ENCODE measurements at regions not wholly inside any gene's neighbourhood (a gene's known extent, or its start where the extent isn't known, plus 50 kb on each side); places are given as distances from the start of the nearest gene placed in this dataset.

DNA sequence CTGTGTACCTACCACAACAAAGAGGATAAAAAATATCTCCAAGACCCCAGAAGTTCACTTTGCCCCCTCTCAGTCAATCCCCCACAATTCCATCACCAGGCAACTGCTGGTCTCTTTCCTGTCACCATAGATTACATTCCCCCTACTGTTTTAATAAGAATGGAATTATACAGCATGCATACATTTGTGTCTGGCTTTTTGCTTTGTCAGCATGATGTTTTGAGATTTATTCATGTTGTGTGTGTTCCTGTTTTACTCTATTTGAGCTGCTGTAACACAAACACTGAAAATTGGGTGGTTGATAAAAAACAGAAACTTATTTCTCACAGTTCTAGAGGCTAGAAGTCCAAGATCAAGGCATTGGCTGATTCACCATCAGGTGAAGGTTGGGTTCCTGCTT is 214.5 kb upstream of the IGFBP3 start:
- intact Hi-C loops (cut with DNase I), result no loop called here
- TF ChIP-seq POLR2A (IDR thresholded peaks at IDR 0.05), result no peak
- Histone ChIP-seq H3K36me3 (replicated peaks in 1 of 2) (no peaks in the 10 kb centered on the region), H3K9me3 (replicated peaks in 1 of 3) (no peaks in the 10 kb centered on the region), H3K27me3 (no peaks in the 10 kb centered on the region), H3K27ac (no peak overlapping the region), H3K4me1 (replicated peaks in 1 of 2) (no peaks in the 10 kb centered on the region), H3K4me3 (no peak overlapping the region)
- DNase-seq, result no peak

DNA sequence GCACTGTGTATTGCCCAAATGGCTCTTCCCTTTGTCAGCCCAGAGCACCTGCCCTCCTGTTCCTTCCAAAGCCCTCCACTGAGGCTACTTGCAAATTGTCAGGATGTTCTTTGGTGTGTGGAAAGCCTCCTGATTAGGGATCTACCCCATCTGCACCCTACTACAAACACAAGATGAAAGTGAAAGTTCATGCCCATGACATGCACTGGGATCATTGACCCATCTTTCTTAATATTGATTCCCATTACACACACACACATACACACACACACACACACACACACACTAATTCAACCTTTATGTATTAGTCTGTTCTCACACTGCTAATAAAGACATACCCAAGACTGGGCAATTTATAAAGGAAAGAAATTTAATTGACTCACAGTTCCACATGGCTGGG is 213.7 kb upstream of the IGFBP3 start:
- H3K27me3 ChIP-seq, result no peaks in the 10 kb centered on the region
- DNase-seq, result no peak
- no peak overlapping the region for H3K27ac ChIP-seq
- no peak overlapping the region for H3K4me3 ChIP-seq
- H3K36me3 ChIP-seq (replicated peaks in 1 of 2), result no peaks in the 10 kb centered on the region
- TF ChIP-seq, protein P1, sequence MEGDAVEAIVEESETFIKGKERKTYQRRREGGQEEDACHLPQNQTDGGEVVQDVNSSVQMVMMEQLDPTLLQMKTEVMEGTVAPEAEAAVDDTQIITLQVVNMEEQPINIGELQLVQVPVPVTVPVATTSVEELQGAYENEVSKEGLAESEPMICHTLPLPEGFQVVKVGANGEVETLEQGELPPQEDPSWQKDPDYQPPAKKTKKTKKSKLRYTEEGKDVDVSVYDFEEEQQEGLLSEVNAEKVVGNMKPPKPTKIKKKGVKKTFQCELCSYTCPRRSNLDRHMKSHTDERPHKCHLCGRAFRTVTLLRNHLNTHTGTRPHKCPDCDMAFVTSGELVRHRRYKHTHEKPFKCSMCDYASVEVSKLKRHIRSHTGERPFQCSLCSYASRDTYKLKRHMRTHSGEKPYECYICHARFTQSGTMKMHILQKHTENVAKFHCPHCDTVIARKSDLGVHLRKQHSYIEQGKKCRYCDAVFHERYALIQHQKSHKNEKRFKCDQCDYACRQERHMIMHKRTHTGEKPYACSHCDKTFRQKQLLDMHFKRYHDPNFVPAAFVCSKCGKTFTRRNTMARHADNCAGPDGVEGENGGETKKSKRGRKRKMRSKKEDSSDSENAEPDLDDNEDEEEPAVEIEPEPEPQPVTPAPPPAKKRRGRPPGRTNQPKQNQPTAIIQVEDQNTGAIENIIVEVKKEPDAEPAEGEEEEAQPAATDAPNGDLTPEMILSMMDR (IDR thresholded peaks at IDR 0.05), result no peak
- TF ChIP-seq POLR2A (IDR thresholded peaks at IDR 0.05), result no peak
- no peaks in the 10 kb centered on the region for H3K4me1 ChIP-seq (replicated peaks in 1 of 2)
- no peaks in the 10 kb centered on the region for H3K9me3 ChIP-seq (replicated peaks in 1 of 3)
- intact Hi-C loops (cut with DNase I), result no loop called here

DNA sequence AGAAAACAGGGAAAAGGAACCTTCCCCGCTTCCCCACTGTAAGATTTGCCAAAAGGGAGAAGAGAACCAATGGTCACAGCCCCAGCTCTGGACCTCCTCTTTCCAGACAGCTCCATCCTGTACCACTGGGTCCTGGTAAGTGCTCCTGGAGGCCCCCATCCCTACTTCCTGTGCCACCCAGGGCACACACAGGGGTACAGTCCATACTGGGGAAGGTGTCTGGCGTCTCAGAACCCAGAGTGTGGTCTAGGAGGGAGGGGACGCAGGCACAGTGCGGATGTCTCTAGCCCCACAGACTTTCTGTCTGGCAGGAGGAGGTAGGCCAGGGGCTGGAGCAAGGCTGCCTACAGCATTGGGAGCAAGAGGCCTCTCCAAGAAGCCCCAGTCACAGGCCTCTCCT is 213.3 kb upstream of the IGFBP3 start:
- intact Hi-C loops (cut with DNase I), result no loop called here
- Histone ChIP-seq H3K27me3 (no peaks in the 10 kb centered on the region), H3K4me3 (no peak overlapping the region), H3K4me1 (replicated peaks in 1 of 2) (no peaks in the 10 kb centered on the region), H3K36me3 (replicated peaks in 1 of 2) (no peaks in the 10 kb centered on the region), H3K9me3 (replicated peaks in 1 of 3) (no peaks in the 10 kb centered on the region), H3K27ac (no peak overlapping the region)
- TF ChIP-seq, protein P1 (IDR thresholded peaks at IDR 0.05), result no peak
- TF ChIP-seq POLR2A (IDR thresholded peaks at IDR 0.05), result no peak
- 68 to 97% (median 94%) methylated on average over 3 to 4 of the region's 4 CpGs for WGBS, 4 donors
- DNase-seq, result no peak

DNA sequence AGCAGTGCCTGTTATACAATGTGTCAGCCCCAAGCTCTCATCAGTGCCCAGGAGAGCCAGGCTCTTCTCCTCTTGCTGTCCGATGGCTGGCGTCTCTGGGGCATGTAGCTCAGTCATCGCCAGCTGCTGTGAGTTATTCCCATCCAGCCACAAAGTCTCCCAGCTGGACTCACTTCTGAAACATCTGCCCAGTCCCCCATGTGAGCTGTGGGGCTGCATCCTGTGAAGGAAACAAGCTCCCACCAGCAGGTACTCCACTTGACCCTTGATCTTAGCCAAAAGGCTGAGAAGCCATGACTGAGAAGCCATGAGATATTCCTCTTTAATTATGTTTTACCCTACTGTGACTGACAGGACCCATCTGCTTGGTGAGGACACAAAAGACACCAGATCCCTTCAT is 212.7 kb upstream of the IGFBP3 start:
- TF ChIP-seq, protein P1 (IDR thresholded peaks at IDR 0.05), result no peak
- TF ChIP-seq POLR2A (IDR thresholded peaks at IDR 0.05), result no peak
- H3K4me1 ChIP-seq (replicated peaks in 1 of 2), result no peaks in the 10 kb centered on the region
- DNase-seq, result no peak
- WGBS, 4 donors, result 86 to 96% (median 96%) methylated on average over 3 of the region's 3 CpGs
- no peak overlapping the region for H3K4me3 ChIP-seq
- H3K27me3 ChIP-seq, result no peaks in the 10 kb centered on the region
- intact Hi-C loops (cut with DNase I), result no loop called here
- H3K36me3 ChIP-seq (replicated peaks in 1 of 2), result no peaks in the 10 kb centered on the region
- H3K9me3 ChIP-seq (replicated peaks in 1 of 3), result no peaks in the 10 kb centered on the region
- H3K27ac ChIP-seq, result no peak overlapping the region

DNA sequence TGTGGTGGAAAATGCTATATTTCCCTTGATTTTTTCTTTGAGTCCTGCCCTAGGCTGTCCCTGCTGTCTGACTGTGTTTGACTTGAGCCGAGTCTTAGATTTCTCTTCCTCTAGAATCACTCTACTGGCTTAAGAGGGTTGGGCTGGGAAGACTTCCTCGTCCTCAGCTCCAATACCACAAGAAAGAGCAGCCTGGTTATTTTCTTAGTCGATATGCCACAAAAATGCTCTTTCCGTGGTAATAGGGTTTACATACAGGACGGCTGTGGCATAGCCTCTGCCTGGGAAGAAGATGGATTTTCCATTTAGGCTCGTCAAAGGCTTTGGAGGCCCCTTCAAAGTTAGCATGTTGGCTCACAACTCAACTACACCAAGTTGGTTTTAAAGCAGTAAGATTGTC is 212.0 kb upstream of the IGFBP3 start:
- no peak for DNase-seq
- intact Hi-C loops (cut with DNase I), result no loop called here
- TF ChIP-seq, protein P1 (IDR thresholded peaks at IDR 0.05), result no peak
- TF ChIP-seq POLR2A (IDR thresholded peaks at IDR 0.05), result no peak

More for the DNA sequence above, 212.0 kb upstream of the IGFBP3 start:
- Histone ChIP-seq H3K27me3 (no peaks in the 10 kb centered on the region), H3K36me3 (replicated peaks in 1 of 2) (no peaks in the 10 kb centered on the region), H3K9me3 (replicated peaks in 1 of 3) (no peaks in the 10 kb centered on the region), H3K27ac (no peak overlapping the region), H3K4me1 (replicated peaks in 1 of 2) (no peaks in the 10 kb centered on the region), H3K4me3 (no peak overlapping the region)
- 82 to 90% (median 87%) methylated on average over 6 of the region's 6 CpGs for WGBS, 4 donors

All from adrenal gland (tissue), 9 donors.